Dermis blood vessel endothelial cell (primary cell): ENCODE measurements at regions not wholly inside any gene's neighbourhood (a gene's known extent, or its start where the extent isn't known, plus 50 kb on each side); places are given as distances from the start of the nearest gene placed in this dataset.

ENCODE experiments used
- DNase-seq: peaks from one replicate; pipeline ENCODE4 v3.0.0; 2010

DNA sequence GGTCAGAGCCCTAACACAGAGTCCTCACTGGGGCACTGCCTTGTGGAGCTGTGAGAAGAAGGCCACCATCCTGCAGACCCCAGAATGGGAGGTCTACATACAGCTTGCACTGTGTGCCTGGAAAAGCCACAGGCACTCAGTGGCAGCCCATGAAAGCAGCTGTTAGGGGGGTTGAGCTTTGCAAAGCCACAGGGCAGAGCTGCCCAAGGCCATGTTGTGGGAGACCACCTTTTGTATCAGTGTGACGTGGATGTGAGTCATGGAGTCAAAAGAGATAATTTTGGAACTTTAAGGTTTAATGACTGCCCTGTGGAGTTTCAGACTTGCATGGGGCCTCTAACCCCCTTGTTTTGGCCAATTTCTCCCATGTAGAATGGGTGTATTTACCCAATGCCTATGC is 52.9 kb upstream of the TPRG1 start:
- DNase-seq: no peak

DNA sequence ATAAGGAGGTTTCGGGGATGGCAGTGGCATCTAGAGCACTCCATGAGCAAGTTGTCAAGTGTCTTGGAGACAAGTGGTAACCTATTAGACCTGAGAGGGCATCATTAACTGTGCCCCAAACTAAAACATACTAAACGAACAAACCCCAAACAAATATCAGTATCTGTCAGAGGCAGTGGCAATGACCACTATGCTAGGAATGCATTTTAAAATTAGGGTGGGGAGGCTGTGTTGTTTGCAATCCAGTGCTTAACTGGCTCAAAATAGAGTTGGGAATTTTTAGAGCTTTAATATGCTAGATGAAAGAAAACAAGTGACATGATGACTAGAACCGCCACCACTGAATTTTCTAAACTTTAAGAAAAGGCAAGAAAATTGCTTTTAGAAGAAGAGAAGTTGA is 51.8 kb upstream of the TPRG1 start:
- no peak for DNase-seq

DNA sequence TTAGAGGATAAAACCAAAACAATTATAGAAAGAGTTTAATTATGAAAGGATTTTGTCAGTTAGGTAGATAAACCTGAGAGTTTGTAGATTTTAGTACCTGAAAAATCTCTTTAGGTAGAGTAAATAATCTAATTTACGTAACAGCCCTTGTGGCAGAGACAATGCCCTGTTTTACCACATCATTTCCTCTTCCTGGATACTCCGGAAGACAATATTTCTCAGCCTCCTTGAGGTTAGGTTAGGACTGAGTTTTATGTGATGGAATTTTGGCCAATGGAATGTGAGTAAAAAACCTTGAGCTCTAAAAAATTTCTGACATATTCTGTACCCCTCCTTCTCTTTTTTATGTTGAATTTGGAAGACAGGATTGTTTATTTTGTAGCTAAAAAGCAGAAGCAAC is 50.7 kb upstream of the TPRG1 start:
- peak; percentile 15 for DNase-seq
